ENCODE measurements at regions not wholly inside any gene's neighbourhood (a gene's known extent, or its start where the extent isn't known, plus 50 kb on each side); places are given as distances from the start of the nearest gene placed in this dataset.

DNA sequence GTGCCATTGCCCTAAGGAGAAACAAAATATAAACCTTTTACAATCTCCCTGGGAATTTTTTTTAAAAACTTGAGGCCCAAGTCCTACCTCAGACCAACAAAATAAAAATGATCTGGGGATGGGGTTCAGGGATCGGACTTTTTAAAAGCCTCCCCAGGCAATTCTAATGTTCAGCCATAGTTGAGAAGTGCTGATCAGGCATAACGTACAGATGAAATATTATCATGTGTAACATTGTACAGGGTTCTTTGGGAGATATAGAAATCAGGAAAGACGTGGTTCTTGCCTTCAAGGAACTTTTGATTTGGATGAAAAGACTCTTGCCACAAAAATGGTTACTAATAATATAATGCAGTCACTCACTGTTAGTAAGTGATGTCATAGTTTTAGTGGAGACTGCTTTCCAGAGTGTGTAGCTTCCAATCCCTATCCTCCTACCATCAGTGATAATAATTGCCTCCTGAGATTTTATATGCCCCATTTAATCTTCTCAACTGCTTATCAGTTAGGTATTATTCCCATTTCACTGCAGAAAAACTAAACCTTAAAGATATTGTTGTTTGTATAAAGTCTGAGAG, 135.6 kb downstream of the BRMS1L start:
- ATAC-seq, result no peak
- TF ChIP-seq, protein P1, sequence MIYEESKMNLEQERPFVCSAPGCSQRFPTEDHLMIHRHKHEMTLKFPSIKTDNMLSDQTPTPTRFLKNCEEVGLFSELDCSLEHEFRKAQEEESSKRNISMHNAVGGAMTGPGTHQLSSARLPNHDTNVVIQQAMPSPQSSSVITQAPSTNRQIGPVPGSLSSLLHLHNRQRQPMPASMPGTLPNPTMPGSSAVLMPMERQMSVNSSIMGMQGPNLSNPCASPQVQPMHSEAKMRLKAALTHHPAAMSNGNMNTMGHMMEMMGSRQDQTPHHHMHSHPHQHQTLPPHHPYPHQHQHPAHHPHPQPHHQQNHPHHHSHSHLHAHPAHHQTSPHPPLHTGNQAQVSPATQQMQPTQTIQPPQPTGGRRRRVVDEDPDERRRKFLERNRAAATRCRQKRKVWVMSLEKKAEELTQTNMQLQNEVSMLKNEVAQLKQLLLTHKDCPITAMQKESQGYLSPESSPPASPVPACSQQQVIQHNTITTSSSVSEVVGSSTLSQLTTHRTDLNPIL (CRISPR knock-in tag; IDR thresholded peaks at IDR 0.05; ENCODE audit: low read depth), result no peak
- TF ChIP-seq, protein P2, sequence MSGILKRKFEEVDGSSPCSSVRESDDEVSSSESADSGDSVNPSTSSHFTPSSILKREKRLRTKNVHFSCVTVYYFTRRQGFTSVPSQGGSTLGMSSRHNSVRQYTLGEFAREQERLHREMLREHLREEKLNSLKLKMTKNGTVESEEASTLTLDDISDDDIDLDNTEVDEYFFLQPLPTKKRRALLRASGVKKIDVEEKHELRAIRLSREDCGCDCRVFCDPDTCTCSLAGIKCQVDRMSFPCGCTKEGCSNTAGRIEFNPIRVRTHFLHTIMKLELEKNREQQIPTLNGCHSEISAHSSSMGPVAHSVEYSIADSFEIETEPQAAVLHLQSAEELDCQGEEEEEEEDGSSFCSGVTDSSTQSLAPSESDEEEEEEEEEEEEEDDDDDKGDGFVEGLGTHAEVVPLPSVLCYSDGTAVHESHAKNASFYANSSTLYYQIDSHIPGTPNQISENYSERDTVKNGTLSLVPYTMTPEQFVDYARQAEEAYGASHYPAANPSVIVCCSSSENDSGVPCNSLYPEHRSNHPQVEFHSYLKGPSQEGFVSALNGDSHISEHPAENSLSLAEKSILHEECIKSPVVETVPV (CRISPR knock-in tag; IDR thresholded peaks at IDR 0.05), result no peak
- TF ChIP-seq RARB (CRISPR knock-in tag; IDR thresholded peaks at IDR 0.05), result no peak
- no peak for TF ChIP-seq ZFP3 (CRISPR knock-in tag; IDR thresholded peaks at IDR 0.05)
- TF ChIP-seq PPARA (CRISPR knock-in tag; IDR thresholded peaks at IDR 0.05; ENCODE audit: borderline replicate concordance), result no peak
- TF ChIP-seq GLIS3 (CRISPR knock-in tag; IDR thresholded peaks at IDR 0.05), result no peak
- no peak for TF ChIP-seq ZC3H10 (CRISPR knock-in tag; IDR thresholded peaks at IDR 0.05)
- TF ChIP-seq ZNF565 (CRISPR knock-in tag; conservative IDR thresholded peaks at IDR 0.05; ENCODE audit: low read depth), result no peak
- no peak for TF ChIP-seq SNAI2 (CRISPR knock-in tag; IDR thresholded peaks at IDR 0.05)
- TF ChIP-seq ISL1 (CRISPR knock-in tag; IDR thresholded peaks at IDR 0.05), result no peak
- TF ChIP-seq, protein P3, sequence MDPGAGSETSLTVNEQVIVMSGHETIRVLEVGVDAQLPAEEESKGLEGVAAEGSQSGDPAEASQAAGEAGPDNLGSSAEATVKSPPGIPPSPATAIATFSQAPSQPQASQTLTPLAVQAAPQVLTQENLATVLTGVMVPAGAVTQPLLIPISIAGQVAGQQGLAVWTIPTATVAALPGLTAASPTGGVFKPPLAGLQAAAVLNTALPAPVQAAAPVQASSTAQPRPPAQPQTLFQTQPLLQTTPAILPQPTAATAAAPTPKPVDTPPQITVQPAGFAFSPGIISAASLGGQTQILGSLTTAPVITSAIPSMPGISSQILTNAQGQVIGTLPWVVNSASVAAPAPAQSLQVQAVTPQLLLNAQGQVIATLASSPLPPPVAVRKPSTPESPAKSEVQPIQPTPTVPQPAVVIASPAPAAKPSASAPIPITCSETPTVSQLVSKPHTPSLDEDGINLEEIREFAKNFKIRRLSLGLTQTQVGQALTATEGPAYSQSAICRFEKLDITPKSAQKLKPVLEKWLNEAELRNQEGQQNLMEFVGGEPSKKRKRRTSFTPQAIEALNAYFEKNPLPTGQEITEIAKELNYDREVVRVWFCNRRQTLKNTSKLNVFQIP (CRISPR knock-in tag; IDR thresholded peaks at IDR 0.05; ENCODE audit: borderline replicate concordance, low read depth), result no peak
- TF ChIP-seq ZFP30 (CRISPR knock-in tag; IDR thresholded peaks at IDR 0.05), result no peak
- TF ChIP-seq TOX (CRISPR knock-in tag; IDR thresholded peaks at IDR 0.05; ENCODE audit: borderline replicate concordance), result no peak
- TF ChIP-seq, protein P4, sequence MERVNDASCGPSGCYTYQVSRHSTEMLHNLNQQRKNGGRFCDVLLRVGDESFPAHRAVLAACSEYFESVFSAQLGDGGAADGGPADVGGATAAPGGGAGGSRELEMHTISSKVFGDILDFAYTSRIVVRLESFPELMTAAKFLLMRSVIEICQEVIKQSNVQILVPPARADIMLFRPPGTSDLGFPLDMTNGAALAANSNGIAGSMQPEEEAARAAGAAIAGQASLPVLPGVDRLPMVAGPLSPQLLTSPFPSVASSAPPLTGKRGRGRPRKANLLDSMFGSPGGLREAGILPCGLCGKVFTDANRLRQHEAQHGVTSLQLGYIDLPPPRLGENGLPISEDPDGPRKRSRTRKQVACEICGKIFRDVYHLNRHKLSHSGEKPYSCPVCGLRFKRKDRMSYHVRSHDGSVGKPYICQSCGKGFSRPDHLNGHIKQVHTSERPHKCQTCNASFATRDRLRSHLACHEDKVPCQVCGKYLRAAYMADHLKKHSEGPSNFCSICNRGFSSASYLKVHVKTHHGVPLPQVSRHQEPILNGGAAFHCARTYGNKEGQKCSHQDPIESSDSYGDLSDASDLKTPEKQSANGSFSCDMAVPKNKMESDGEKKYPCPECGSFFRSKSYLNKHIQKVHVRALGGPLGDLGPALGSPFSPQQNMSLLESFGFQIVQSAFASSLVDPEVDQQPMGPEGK (CRISPR knock-in tag; IDR thresholded peaks at IDR 0.05; ENCODE audit: borderline replicate concordance), result no peak
- no peak for TF ChIP-seq ZNF8 (CRISPR knock-in tag; IDR thresholded peaks at IDR 0.05)
- TF ChIP-seq TCF4 (CRISPR knock-in tag; IDR thresholded peaks at IDR 0.05; ENCODE audit: borderline replicate concordance), result no peak
- TF ChIP-seq, protein P5, sequence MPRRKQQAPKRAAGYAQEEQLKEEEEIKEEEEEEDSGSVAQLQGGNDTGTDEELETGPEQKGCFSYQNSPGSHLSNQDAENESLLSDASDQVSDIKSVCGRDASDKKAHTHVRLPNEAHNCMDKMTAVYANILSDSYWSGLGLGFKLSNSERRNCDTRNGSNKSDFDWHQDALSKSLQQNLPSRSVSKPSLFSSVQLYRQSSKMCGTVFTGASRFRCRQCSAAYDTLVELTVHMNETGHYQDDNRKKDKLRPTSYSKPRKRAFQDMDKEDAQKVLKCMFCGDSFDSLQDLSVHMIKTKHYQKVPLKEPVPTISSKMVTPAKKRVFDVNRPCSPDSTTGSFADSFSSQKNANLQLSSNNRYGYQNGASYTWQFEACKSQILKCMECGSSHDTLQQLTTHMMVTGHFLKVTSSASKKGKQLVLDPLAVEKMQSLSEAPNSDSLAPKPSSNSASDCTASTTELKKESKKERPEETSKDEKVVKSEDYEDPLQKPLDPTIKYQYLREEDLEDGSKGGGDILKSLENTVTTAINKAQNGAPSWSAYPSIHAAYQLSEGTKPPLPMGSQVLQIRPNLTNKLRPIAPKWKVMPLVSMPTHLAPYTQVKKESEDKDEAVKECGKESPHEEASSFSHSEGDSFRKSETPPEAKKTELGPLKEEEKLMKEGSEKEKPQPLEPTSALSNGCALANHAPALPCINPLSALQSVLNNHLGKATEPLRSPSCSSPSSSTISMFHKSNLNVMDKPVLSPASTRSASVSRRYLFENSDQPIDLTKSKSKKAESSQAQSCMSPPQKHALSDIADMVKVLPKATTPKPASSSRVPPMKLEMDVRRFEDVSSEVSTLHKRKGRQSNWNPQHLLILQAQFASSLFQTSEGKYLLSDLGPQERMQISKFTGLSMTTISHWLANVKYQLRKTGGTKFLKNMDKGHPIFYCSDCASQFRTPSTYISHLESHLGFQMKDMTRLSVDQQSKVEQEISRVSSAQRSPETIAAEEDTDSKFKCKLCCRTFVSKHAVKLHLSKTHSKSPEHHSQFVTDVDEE (CRISPR knock-in tag; IDR thresholded peaks at IDR 0.05), result no peak
- no peak for TF ChIP-seq ESRRG (CRISPR knock-in tag; IDR thresholded peaks at IDR 0.05)

DNA sequence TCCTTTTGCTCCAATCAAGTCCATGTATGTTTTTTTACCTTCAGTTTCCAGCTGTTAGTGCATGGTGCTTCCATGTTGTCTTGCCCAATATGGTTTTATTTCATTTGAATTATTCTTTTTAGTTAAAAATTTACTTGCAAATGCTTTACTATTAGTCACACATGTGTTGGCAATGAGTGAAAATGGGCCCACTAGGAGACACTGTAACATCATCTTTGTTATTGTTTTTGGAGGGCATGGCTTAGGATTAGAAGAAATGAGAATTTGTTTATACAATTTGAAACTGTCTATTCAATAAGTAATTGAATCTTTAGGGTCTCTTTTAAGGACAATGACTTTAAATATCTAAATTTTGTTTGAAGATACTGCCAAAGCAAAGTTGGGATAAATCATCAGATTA, 133.7 kb downstream of the BRMS1L start:
- ATAC-seq, result no peak
- TF ChIP-seq ZNF8 (CRISPR knock-in tag; IDR thresholded peaks at IDR 0.05), result no peak
- TF ChIP-seq SNAI2 (CRISPR knock-in tag; IDR thresholded peaks at IDR 0.05), result no peak
- TF ChIP-seq GLIS3 (CRISPR knock-in tag; IDR thresholded peaks at IDR 0.05), result no peak
- TF ChIP-seq RARB (CRISPR knock-in tag; IDR thresholded peaks at IDR 0.05), result no peak
- TF ChIP-seq, protein P2 (CRISPR knock-in tag; IDR thresholded peaks at IDR 0.05), result no peak
- no peak for TF ChIP-seq CSDC2 (CRISPR knock-in tag; IDR thresholded peaks at IDR 0.05)
- TF ChIP-seq ZFP3 (CRISPR knock-in tag; IDR thresholded peaks at IDR 0.05), result no peak
- no peak for TF ChIP-seq PPARA (CRISPR knock-in tag; IDR thresholded peaks at IDR 0.05; ENCODE audit: borderline replicate concordance)
